Ishikawa (cell line): ENCODE measurements at regions not wholly inside any gene's neighbourhood (a gene's known extent, or its start where the extent isn't known, plus 50 kb on each side); places are given as distances from the start of the nearest gene placed in this dataset.

ENCODE experiments used
- CEBPB ChIP-seq: IDR thresholded peaks from 2 replicates; pipeline ENCODE4 v1.6.1; 2012
- CREB1 ChIP-seq: IDR thresholded peaks from 2 replicates; pipeline ENCODE4 v1.6.1; 2012; ENCODE audit warnings: low read depth
- EGR1 ChIP-seq: IDR thresholded peaks from 2 replicates; pipeline ENCODE4 v1.6.1; 2012
- EP300 ChIP-seq: IDR thresholded peaks from 2 replicates; pipeline ENCODE4 v1.6.1; 2012; ENCODE audit warnings: borderline replicate concordance
- FOXM1 ChIP-seq: IDR thresholded peaks from 2 replicates; pipeline ENCODE4 v1.6.1; 2012; ENCODE audit warnings: low read depth, borderline replicate concordance
- NFIC ChIP-seq: IDR thresholded peaks from 2 replicates; pipeline ENCODE4 v1.6.1; 2012
- RAD21 ChIP-seq: IDR thresholded peaks from 2 replicates; pipeline ENCODE4 v1.6.1; 2012; ENCODE audit warnings: low read depth
- REST ChIP-seq: IDR thresholded peaks from 2 replicates; pipeline ENCODE4 v1.6.1; 2012; ENCODE audit warnings: low read depth, mild to moderate bottlenecking
- TAF1 ChIP-seq: IDR thresholded peaks from 2 replicates; pipeline ENCODE4 v1.6.1; 2012; ENCODE audit warnings: low read depth, mild to moderate bottlenecking
- TCF12 ChIP-seq: IDR thresholded peaks from 2 replicates; pipeline ENCODE4 v1.6.1; 2012; ENCODE audit warnings: low read depth
- TEAD4 ChIP-seq: IDR thresholded peaks from 2 replicates; pipeline ENCODE4 v1.6.1; 2012
- USF1 ChIP-seq: IDR thresholded peaks from 2 replicates; pipeline ENCODE4 v1.6.1; 2012
- YY1 ChIP-seq: IDR thresholded peaks from 2 replicates; pipeline ENCODE4 v1.6.1; 2012; ENCODE audit warnings: low read depth
- ZBTB7A ChIP-seq: IDR thresholded peaks from 2 replicates; pipeline ENCODE4 v1.6.1; 2012; ENCODE audit warnings: low read depth
- TF ChIP-seq, protein P1 (sequence below): IDR thresholded peaks from 2 replicates; pipeline ENCODE4 v1.6.1; 2012

- TF ChIP-seq TAF1 (no peak), USF1 (no peak), TEAD4 (no peak), NFIC (no peak), CEBPB (no peak), ZBTB7A (no peak), EGR1 (no peak), EP300 (no peak), YY1 (no peak), FOXM1 (no peak), TCF12 (no peak), CREB1 (no peak)
- TF ChIP-seq, protein P1, sequence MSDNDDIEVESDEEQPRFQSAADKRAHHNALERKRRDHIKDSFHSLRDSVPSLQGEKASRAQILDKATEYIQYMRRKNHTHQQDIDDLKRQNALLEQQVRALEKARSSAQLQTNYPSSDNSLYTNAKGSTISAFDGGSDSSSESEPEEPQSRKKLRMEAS: no peak
Observed at GRCh38 chr7:120185940-120186682, 86.9 kb upstream of the KCND2 start.

GRCh38 chr7:120186688-120187087 is 86.3 kb upstream of the KCND2 start:
- TF ChIP-seq NFIC (no peak), USF1 (no peak), TCF12 (no peak), ZBTB7A (no peak), REST (no peak), RAD21 (no peak), FOXM1 (no peak)

DNA sequence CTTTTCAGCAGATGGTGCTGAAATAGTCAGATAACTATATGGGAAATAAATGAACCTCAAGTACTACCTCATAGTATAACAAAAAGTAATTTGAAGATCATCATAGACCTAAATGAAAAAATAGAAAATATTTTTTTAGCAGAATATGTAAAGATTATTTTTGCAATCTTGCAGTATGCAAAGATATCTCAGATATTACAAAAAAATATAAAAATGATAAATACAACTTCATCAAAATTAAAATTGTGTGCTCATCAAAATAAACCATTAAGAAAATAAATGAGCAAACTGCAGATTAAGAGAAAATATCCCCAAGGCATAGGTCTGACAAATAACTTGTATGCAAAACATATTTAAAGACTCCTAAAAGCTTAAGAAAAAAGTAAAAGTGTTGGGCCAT is 83.4 kb upstream of the KCND2 start:
- TF ChIP-seq TCF12 (no peak), FOXM1 (no peak), CREB1 (no peak), EGR1 (no peak), REST (no peak), USF1 (no peak), ZBTB7A (no peak), YY1 (no peak), TAF1 (no peak), CEBPB (no peak)
- TF ChIP-seq, protein P1: no peak

GRCh38 chr7:120190109-120190508 is 82.9 kb upstream of the KCND2 start:
- no peak for TF ChIP-seq EGR1
- TF ChIP-seq TAF1: no peak
- no peak for TF ChIP-seq EP300

DNA sequence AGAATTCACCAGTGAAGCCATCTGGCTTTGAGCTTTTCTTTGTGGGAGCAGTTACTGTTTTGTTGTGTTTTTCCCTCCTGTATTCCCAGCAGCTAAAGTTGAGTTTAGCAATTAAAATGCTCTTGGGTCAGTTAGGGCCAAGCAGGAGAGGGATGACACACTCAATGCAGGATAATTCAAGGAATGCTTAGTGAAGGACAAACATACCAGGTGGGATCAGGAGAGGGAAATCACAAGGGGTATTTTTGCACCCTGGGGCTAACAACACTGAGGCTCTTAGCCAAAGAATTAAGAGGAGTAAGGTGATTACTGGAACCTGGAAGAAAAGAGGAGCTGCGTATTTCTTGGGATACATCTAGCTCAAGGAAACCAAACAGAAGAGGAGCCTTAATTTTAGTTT is 82.4 kb upstream of the KCND2 start:
- TF ChIP-seq TAF1 (no peak), TCF12 (no peak), TEAD4 (no peak), CREB1 (no peak), EGR1 (no peak)

DNA sequence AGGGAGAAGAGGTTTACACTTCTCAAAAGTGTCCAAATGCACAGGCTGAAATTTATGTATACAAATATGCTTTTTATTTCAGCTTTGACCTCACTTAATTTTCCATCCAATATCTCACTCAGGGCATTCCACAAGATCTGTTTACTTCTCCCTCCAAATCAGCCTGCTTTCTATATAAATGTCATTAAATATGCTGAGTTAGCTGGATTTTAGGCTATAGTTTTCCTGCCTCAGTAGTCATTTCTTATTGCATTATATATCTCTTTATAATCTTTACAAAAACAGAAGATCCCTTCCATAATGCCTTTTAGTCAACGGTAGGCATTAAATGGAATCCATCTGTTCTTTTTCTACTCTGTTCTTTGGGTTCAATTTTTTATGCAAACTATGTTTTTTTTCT is 71.7 kb upstream of the KCND2 start:
- TF ChIP-seq FOXM1 (no peak), YY1 (no peak), CEBPB (no peak), RAD21 (no peak), CREB1 (no peak), TEAD4 (no peak), ZBTB7A (no peak), EGR1 (no peak), REST (no peak), USF1 (no peak), NFIC (no peak), EP300 (no peak), TCF12 (no peak), TAF1 (no peak)
